ENCODE measurements at regions not wholly inside any gene's neighbourhood (a gene's known extent, or its start where the extent isn't known, plus 50 kb on each side); places are given as distances from the start of the nearest gene placed in this dataset.

DNA sequence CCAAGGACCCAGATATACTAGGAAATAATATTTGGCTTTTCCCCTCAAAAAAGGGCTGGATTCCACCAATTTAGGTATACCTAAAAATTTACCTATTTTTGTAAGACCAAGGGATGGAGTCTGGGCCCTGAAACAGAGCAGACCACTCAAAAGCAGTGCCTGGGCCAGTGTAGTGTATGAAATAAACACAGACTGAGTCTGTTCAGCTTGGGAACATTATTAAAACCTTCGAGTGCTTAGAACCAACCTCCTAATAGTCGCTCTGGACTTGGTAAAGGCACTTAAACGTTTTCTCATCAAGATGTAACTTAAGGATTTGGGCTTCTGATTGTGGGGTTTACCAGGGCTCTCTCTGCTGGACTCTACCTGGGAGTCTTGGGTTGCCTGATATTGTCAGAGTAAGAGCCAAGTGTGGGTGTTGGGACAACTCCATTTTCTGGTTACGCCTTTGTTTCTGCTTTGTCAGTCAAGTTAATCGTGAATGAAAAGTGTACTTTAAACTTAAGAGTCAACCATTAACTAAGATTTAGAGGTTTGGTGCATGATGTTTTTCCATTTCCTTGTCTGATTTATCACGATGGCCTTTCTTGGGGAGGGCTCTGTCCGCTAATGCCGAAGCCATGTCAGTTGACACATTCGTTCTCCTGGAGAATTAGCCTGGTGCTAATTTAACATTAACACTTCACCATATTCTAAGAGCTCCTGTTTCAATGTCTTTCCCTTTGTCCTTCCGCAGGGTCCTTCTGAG is 221.0 kb upstream of the TPM1 start:
- Histone ChIP-seq H3K36me3 (peaks cover 9% of the 10 kb centered on the region), H3K9me3 (no peaks in the 10 kb centered on the region), H3K27me3 (no peaks in the 10 kb centered on the region), H3K4me3 (no peak overlapping the region)
- no peak for DNase-seq

DNA sequence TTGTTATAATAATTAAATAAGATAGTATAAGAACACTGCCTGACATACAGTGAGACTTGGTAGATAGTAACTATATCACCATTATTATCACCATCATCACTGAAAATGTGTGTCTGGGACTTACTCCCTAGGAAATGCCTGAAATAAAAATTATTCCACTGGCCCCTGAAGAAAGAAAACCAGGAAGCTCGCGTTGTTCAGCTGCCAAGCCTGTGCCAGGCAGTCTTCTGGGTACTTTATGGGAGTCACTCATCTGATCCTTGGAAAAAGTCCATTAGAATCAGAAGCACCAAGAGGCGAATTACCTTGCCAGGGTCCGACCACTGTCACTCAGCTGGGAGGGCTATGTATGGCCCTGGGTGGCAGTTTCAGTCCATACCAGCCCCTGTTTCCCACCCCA is 220.3 kb upstream of the TPM1 start:
- Histone ChIP-seq H3K27me3 (no peaks in the 10 kb centered on the region), H3K4me3 (no peak overlapping the region), H3K9me3 (no peaks in the 10 kb centered on the region), H3K36me3 (peaks cover 9% of the 10 kb centered on the region)
- no peak for DNase-seq

DNA sequence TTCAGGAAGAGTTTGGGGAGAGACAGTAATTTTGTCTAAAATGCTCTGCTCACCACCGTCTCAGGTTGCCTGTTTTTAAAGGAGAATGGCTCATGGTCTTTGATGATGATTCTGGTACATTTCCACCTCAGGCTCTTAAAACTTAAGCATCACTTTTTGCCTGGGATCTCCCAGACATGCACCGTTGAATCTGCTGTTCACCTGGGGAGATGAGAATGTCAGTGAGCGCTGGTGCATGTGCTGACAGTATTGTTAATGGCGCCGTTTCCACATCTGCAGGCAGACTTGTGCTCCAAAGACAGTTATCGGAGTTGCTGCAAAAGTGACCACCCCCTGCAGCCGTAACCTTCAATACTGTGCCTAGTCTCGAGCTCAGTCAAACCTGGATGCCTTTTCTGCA is 219.0 kb upstream of the TPM1 start:
- DNase-seq, result no peak
- no peak overlapping the region for H3K4me3 ChIP-seq
- peaks cover 9% of the 10 kb centered on the region for H3K36me3 ChIP-seq
- H3K9me3 ChIP-seq, result no peaks in the 10 kb centered on the region
- H3K27me3 ChIP-seq, result no peaks in the 10 kb centered on the region

DNA sequence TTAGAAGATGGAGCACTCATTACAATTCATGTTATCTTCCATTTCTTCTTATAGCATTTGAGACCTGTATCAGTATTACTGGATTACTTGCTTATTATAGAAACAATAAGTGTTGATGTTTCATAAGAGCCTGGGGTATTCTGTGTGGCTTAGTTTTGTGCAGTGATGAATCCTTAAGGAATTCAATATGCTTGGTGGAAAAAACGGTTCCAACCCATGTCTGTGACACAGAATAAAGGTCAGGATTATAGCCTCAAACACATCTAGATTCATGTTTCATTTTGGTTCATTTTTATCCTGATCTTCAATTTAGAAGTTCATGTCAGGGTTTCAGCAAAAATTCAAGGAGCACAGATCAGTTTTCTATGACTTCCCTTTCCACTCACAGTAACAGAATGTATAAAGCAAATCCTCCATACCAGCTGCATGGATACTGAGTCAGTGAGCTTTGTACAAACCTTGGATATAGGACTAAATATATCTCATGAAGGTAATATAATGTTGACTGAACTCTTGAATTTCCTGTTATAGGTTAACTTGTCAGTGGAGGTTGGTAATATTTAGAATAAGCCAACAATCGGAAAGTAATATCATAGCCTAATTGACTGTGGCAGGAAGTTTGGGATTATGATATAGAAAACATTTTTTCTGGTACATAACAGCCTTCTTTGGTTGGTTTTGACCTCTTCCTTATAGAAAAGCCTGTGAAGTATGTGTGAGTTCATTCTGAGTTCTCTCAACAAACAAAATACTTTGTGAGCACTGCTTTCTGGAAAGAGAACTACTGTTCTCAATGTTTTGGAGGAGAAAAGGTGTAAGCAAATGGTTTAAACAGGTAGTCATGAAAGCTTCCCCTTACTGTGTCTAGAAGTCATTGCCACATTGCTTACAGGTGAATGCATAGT is 218.2 kb upstream of the TPM1 start:
- Histone ChIP-seq H3K27me3 (no peaks in the 10 kb centered on the region), H3K4me3 (no peak overlapping the region), H3K36me3 (peaks cover 9% of the 10 kb centered on the region), H3K9me3 (no peaks in the 10 kb centered on the region)
- no peak for DNase-seq

DNA sequence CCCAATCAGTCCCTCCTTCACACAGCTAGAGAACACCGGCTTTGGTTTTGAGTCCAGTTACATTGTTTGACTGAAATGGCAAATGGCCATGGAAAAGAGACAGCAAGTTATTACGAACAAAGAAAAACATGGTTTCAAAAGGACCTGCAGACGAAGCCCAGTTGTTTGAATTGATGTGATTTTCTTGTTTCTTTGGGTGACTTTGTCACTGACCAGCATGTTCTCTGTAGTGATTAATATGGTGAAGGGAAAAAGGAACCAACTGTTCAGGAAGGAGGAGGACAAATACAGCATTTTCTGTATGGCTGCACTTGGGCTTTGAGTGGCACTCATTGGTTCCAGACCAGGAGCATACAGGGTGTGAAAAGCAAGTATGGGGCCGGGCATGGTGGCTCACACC is 217.4 kb upstream of the TPM1 start:
- peaks cover 5% of the 10 kb centered on the region for H3K36me3 ChIP-seq
- no peaks in the 10 kb centered on the region for H3K9me3 ChIP-seq
- no peak for DNase-seq
- H3K4me3 ChIP-seq, result no peak overlapping the region
- H3K27me3 ChIP-seq, result no peaks in the 10 kb centered on the region

DNA sequence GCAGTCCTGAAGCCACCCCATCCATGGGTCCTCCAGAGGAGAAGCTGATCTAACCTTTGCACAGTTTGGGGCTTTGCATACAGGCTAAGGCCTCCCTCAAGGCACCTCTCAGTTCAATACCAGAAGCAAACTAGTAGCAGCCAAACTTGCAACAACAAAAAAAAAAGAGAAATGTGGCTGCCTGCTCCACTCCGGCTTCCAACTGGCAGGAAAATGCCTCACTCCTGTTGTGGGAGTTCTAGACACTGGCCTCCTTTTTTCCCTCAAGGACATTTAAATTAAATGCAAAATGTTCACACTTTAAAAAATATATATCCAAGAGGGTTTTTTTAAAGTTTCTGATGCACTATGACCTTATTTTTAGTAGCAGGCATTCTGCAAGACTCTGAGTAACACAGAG is 216.0 kb upstream of the TPM1 start:
- no peak for DNase-seq
- peaks cover 3% of the 10 kb centered on the region for H3K36me3 ChIP-seq
- no peak overlapping the region for H3K4me3 ChIP-seq
- H3K27me3 ChIP-seq, result no peaks in the 10 kb centered on the region
- H3K9me3 ChIP-seq, result no peaks in the 10 kb centered on the region

DNA sequence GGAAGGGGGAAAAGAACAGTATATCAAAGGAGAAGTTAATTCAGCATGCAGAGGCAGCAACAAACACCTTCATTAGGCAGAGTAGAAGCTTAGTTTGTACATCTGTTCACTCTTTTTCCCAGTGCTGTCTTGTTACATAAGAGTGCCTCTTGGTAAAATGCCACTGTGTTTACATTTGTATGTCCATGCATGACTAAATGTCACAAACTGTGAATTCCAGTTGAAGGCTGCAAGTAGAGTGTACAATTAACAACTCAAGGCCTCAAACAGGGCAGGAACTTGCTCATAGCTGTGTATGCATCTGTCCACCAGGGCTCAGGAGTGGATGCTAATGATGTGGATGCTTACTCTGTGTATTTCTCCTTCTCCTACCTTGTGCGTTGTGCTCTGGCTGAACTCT is 214.2 kb upstream of the TPM1 start:
- no peak for DNase-seq
- H3K27me3 ChIP-seq, result no peaks in the 10 kb centered on the region
- no peak overlapping the region for H3K4me3 ChIP-seq
- no peaks in the 10 kb centered on the region for H3K9me3 ChIP-seq
- H3K36me3 ChIP-seq, result peaks cover 3% of the 10 kb centered on the region

DNA sequence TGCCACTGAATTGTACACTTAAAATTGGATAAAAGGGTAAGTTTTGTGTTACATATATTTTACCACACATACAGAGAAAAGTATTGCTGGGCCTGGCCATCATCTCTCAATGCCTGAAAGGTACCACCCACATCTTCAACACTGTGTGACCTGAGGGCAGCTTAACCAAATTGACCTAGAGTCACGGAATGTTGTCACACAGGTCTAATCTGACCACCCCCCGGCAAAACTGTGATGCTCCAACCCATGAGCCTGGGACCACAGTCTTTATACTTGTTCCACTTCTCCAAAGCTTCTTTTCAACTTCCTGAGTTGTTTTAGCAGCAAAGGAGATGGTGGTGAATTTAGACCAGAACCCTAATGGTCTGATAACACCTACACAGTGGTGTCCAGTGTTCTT is 210.3 kb upstream of the TPM1 start:
- H3K4me3 ChIP-seq, result no peak overlapping the region
- H3K27me3 ChIP-seq, result no peaks in the 10 kb centered on the region
- DNase-seq, result no peak
- H3K36me3 ChIP-seq, result peaks cover 7% of the 10 kb centered on the region
- no peaks in the 10 kb centered on the region for H3K9me3 ChIP-seq

DNA sequence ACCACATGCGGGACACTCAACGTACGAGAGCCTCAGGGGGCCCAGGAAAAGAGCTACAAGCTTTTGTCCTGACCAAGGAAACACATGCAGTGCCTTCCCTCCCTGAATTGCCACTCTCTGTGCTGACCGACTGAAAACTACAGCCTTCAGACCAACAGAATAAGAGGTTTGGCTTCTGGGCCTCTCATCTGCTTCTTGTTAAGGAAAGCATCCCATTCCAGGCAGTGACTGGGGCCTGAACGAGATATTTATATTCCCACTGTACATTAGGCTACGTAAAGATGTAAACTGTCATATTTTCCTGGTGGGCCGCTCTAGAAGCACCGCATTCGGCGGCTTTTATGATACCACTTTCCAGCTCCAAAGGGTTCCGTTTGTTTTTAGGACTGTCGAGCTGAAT is 208.9 kb upstream of the TPM1 start:
- H3K36me3 ChIP-seq, result peaks cover 7% of the 10 kb centered on the region

DNA sequence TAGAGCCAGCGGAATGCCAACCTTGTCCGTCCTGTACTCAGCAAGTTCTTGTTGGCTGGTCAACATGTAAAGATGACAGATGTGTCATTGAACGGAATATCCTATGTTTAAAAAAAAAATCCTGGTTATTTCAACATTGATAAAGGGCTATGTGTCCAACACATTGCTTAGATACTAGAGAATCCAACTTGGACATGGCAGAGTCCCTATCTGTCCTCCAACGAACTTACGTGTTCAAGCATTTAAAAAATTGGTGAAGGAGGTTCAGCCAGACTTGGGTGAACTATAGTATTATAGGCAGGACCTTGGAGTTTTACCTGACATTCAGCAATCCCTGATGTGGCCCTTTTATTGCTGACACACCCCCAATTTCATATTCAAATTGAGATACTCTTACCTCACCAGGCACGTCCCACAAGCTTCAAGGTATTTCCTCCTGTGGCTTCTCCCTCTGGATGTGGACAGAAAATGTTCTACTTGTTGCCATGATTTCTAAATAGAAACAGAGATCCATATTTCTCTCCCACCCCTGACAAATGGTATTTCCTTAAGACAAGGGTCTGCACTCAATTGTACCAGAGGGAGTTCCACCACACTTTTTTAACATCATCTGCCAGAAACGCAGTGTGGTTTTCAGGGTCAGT is 207.7 kb upstream of the TPM1 start:
- Histone ChIP-seq H3K36me3 (peaks cover 7% of the 10 kb centered on the region), H3K4me3 (no peak overlapping the region), H3K27me3 (no peaks in the 10 kb centered on the region), H3K9me3 (no peaks in the 10 kb centered on the region)
- DNase-seq, result no peak

More for the DNA sequence above, 208.9 kb upstream of the TPM1 start:
- no peaks in the 10 kb centered on the region for H3K27me3 ChIP-seq
- DNase-seq, result no peak
- no peaks in the 10 kb centered on the region for H3K9me3 ChIP-seq
- no peak overlapping the region for H3K4me3 ChIP-seq

DNA sequence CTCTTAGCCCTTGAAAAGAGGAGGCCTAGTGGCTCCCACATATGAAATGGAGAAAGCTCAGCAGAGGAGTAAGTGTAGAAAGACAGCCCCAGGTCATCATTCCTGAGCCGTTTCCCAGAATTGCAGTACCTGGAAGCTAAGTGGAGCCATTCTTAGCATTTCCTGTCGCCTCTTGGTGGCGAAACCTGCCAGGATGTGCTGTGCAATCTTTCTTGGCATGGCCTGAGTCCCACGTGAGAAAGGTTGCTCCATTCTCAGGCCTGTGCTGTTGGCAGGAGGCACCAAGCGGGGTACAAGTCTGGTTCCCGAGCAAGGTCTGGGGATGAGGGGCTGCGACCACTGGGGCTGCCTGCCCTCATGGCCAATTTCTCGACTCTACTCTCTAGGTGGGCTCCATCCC is 207.2 kb upstream of the TPM1 start:
- Histone ChIP-seq H3K9me3 (no peaks in the 10 kb centered on the region), H3K4me3 (no peak overlapping the region), H3K36me3 (peaks cover 7% of the 10 kb centered on the region), H3K27me3 (no peaks in the 10 kb centered on the region)
- DNase-seq, result no peak

DNA sequence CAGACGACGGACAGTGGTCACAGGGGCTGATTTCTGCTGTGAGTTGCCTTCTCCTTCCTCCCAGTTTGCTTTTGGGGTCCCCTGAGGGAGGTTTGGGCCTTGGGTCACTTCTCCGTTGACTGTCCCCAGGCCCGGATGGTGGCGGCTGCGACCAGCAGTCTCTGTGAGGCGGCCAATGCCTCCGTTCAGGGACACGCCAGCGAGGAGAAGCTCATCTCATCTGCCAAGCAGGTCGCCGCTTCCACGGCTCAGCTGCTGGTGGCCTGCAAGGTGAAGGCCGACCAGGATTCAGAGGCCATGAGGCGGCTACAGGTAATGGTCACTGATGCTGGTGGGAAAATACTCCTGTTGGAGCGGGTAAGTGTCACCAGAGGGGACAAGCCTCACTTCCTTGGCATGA is 206.8 kb upstream of the TPM1 start:
- no peaks in the 10 kb centered on the region for H3K9me3 ChIP-seq
- H3K36me3 ChIP-seq, result peaks cover 7% of the 10 kb centered on the region
- no peaks in the 10 kb centered on the region for H3K27me3 ChIP-seq
- no peak for DNase-seq
- H3K4me3 ChIP-seq, result no peak overlapping the region

DNA sequence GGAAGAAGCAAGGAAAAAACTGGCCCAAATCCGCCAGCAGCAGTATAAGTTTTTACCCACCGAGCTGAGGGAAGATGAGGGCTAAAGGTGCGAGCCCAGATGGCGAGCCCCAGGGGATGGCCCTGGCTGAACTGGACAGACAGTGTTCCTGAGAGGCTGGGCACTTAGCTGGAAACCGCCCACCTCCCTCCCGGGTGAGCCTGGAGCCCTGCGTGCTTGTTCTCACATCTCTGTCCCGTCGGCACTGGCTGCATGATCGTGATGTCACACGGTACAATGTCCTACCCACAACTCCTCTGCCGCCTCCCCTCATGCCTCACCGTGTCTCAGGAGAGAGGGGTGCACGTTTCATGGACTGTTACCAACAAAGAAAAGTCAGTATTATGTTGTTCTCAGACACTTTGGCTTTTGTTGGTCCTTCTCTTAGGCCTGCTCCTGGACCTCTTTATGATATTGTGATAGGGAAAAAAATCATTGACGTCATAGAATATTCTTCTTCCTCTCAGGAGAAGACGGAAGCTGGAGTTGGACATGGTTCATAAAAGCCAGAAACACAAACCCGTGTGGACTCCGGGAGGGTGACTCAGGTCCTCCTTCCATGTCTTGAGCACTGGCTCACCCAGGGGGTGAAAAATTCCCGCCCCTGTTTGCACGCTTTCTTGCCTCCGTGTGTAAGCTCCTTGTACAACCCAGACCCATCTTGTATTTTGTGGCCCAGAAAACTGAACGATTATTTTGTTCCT is 201.8 kb upstream of the TPM1 start:
- H3K36me3 ChIP-seq, result peaks cover 2% of the 10 kb centered on the region; the same call in 1 of the 2 replicates
- no peak overlapping the region for H3K4me3 ChIP-seq
- no peak for DNase-seq
- no peaks in the 10 kb centered on the region for H3K9me3 ChIP-seq
- H3K27me3 ChIP-seq, result no peaks in the 10 kb centered on the region

DNA sequence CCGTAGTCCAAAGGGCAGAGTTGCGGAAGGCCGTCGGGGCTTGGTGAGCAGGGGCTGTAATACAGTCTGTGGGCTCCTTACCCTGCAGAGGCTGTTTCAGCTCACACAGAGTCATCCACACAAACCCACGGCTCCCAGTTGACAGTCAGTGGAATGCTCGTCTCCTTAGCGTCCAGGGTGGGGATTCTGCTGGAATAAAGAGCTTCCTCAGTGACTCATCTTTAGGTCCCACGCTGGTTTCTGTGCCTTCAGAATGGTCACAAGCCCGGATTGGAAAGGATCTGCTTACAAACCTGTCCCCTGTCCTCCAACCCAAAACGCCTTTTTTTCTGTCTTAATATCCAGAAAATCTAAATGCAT is 201.3 kb upstream of the TPM1 start:
- Histone ChIP-seq H3K36me3 (peaks cover 2% of the 10 kb centered on the region; the same call in 1 of the 2 replicates), H3K9me3 (no peaks in the 10 kb centered on the region)
- DNase-seq, result no peak

DNA sequence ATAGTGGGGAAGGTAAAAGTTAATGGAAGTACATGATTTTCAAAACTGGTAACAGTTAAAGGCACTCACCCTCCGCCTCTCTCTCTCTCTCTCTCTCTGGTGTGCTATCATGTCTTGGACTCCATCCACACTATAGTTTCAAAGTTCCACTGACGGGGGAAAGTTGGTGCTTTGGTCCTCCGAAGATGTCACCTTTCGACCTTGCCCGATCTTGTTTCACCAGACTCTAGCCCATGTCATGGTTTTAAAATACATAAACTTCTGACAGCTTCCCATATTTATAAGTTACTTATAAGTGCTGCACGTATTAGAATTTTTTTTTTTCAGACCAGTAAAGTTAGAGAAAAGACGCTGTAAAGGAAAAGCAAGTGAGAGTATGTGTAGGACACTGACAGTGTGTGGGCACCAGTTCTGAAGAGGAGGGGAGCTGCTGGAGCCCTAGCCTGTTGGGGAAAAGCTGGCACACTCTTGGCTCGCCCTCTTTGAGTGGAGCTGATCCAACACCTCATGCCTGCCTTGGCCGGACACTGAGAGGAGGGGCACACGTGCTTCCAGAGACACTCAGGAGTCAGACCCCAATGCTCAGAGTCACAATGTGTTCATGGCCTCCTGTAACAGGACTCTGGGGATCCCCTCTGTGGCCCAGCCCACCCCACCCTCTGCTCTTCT is 200.5 kb upstream of the TPM1 start:
- DNase-seq, result no peak
- no peaks in the 10 kb centered on the region for H3K9me3 ChIP-seq
- no peaks in the 10 kb centered on the region for H3K27me3 ChIP-seq
- H3K4me3 ChIP-seq, result no peak overlapping the region
- peaks cover 2% of the 10 kb centered on the region; the same call in 1 of the 2 replicates for H3K36me3 ChIP-seq

More for the DNA sequence above, 201.3 kb upstream of the TPM1 start:
- Histone ChIP-seq H3K4me3 (no peak overlapping the region), H3K27me3 (no peaks in the 10 kb centered on the region)

DNA sequence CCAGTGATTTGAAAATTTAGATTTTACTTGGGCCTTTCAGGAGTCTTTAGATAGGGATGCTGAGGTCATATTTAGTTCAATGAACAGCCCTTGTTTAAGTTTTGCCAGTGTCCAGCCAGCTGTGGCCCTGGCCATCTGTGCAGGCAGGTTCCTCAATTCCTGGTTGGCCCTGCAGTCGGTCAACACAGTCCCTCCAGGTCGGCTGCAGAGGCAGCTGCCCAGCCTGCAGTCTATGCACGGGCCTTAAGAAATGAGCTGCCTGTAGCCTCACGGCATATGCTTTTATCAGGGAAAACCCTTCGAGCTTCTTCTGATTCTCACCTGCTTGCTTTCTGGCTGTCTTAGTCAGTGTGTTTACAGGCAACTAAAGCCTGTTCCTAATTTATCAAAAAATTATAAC is 199.2 kb upstream of the TPM1 start:
- Histone ChIP-seq H3K27me3 (no peaks in the 10 kb centered on the region), H3K36me3 (peaks cover 2% of the 10 kb centered on the region; the same call in 1 of the 2 replicates), H3K9me3 (no peaks in the 10 kb centered on the region; the same call in 1 of the 2 replicates), H3K4me3 (no peak overlapping the region)
- no peak for DNase-seq
